Ascending aorta (tissue), 2 donors: ENCODE measurements at regions not wholly inside any gene's neighbourhood (a gene's known extent, or its start where the extent isn't known, plus 50 kb on each side); places are given as distances from the start of the nearest gene placed in this dataset.

Source experiments
- DNase-seq, 2 donors: peaks; one replicate each; pipeline ENCODE4 v3.0.0-alpha.2; 2019; ENCODE audit warnings: low spot score in 2 of 2
- H3K27ac ChIP-seq, 2 donors: fragments of 200-600 bp; sonication (generic); one replicate each; pipeline ENCODE4 v1.5.1; 2016 to 2017; ENCODE audit warnings: mild to moderate bottlenecking in 1 of 2
- H3K27me3 ChIP-seq: fragments of 200-600 bp; sonication (generic); one replicate; pipeline ENCODE4 v1.5.1; 2017
- H3K36me3 ChIP-seq, 2 donors: fragments of 200-600 bp; sonication (generic); one replicate each; pipeline ENCODE4 v1.5.1; 2016
- H3K4me1 ChIP-seq, 2 donors: fragments of 200-600 bp; sonication (generic); one replicate each; pipeline ENCODE4 v1.5.1; 2016 to 2017; ENCODE audit warnings: mild to moderate bottlenecking in 1 of 2
- H3K4me3 ChIP-seq, 2 donors: fragments of 200-600 bp; sonication (generic); one replicate each; pipeline ENCODE4 v1.5.1; 2016 to 2017; ENCODE audit warnings: mild to moderate bottlenecking in 1 of 2
- H3K9me3 ChIP-seq, 2 donors: fragments of 200-600 bp; sonication (generic); one replicate each; pipeline ENCODE4 v1.5.1; 2016
- intact Hi-C: fragments of 100-400 bp; cut with DNase I; formaldehyde crosslinking; loops from one replicate; pipeline ENCODE4 v1.15.1; 2023
- TF ChIP-seq, protein P1 (sequence below), 3 experiments: fragments of 200-600 bp in 2 of 3; fragments of 450-650 bp in 1 of 3; sonication (generic) in 2 of 3; IDR thresholded peaks; one replicate each; pipeline ENCODE4 v1.5.1; 2016 to 2019; ENCODE audit warnings: antibody characterized with exemption in 3 of 3, mild to moderate bottlenecking in 1 of 3, moderate library complexity in 1 of 3

DNA sequence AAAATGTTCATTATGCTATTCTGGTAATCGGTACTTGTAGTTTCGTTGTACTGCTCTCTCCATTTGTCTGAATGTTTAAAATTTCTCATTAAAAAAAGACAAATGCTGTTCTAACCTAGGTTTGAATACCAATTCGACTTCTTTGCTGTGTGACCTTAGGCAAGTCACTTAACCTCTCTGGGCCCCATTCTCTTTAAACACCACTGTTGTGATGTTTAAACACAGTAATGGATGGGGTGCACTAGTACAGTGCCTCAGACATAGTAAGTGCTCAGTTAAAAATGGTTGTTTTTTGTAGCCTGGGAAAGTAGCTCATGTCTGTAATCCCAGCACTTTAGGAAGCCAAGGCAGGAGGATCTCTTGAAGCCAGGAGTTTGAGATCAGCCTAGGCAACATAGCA lies 138.5 kb downstream of the MRPL14 start:
- H3K4me3 ChIP-seq: no peak overlapping the region
- intact Hi-C loops: no loop called here
- H3K27me3 ChIP-seq: no peaks in the 10 kb centered on the region
- H3K9me3 ChIP-seq: no peaks in the 10 kb centered on the region
- H3K4me1 ChIP-seq: peaks cover 6 to 19% of the 10 kb centered on the region in 2 donors
- TF ChIP-seq, protein P1, sequence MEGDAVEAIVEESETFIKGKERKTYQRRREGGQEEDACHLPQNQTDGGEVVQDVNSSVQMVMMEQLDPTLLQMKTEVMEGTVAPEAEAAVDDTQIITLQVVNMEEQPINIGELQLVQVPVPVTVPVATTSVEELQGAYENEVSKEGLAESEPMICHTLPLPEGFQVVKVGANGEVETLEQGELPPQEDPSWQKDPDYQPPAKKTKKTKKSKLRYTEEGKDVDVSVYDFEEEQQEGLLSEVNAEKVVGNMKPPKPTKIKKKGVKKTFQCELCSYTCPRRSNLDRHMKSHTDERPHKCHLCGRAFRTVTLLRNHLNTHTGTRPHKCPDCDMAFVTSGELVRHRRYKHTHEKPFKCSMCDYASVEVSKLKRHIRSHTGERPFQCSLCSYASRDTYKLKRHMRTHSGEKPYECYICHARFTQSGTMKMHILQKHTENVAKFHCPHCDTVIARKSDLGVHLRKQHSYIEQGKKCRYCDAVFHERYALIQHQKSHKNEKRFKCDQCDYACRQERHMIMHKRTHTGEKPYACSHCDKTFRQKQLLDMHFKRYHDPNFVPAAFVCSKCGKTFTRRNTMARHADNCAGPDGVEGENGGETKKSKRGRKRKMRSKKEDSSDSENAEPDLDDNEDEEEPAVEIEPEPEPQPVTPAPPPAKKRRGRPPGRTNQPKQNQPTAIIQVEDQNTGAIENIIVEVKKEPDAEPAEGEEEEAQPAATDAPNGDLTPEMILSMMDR (IDR thresholded peaks at IDR 0.05): no peak
- no peak overlapping the region for H3K27ac ChIP-seq
- no peaks in the 10 kb centered on the region for H3K36me3 ChIP-seq
- no peak for DNase-seq

- intact Hi-C loops: no loop called here
- H3K36me3 ChIP-seq: no peaks in the 10 kb centered on the region
- H3K27me3 ChIP-seq: no peaks in the 10 kb centered on the region
- H3K27ac ChIP-seq: no peak overlapping the region
- H3K9me3 ChIP-seq: no peaks in the 10 kb centered on the region
- DNase-seq: no peak
- peaks cover 6 to 14% of the 10 kb centered on the region in 2 donors for H3K4me1 ChIP-seq
- TF ChIP-seq, protein P1 (IDR thresholded peaks at IDR 0.05): no peak
- no peak overlapping the region for H3K4me3 ChIP-seq
Measured at GRCh38 chr6:43987838-43988439, 139.3 kb downstream of the MRPL14 start.

DNA sequence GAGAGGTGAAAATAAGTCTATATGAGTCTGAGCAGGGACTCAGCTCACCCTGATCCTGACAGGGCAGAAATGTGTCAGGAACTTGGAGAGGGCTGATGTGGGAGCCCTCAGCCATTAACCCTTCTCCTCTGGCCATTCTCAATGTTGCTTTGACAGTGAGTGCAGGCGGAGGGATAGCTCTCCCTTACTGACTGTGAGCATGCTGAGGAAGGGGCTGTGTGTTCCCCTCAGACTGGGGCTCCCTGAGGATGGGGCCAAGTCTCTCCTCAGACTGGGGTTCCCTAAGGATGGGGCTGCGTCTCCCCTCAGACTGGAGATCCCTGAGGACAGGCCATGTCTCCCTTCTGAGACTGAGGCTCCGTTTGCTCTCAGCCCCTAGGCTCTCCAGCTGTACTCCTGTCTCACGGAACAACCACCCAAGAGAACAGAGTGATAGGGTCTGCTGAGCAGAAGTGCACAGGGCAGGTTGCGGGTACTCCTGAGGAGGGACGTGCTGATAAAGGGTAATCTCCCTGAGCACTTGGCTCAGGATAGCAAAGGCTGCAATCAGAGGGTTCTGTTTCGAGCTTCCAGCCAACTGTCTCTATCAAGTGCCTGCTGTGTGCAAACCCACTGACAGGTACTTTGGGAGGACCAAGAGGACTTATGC lies 141.0 kb downstream of the MRPL14 start:
- no peak overlapping the region for H3K4me3 ChIP-seq
- intact Hi-C loops: no loop called here
- H3K4me1 ChIP-seq: peaks cover 3 to 14% of the 10 kb centered on the region in 2 donors
- H3K27me3 ChIP-seq: no peaks in the 10 kb centered on the region
- TF ChIP-seq, protein P1 (IDR thresholded peaks at IDR 0.05): no peak
- DNase-seq: no peak
- no peaks in the 10 kb centered on the region for H3K9me3 ChIP-seq
- H3K36me3 ChIP-seq: no peaks in the 10 kb centered on the region
- no peak overlapping the region for H3K27ac ChIP-seq

DNA sequence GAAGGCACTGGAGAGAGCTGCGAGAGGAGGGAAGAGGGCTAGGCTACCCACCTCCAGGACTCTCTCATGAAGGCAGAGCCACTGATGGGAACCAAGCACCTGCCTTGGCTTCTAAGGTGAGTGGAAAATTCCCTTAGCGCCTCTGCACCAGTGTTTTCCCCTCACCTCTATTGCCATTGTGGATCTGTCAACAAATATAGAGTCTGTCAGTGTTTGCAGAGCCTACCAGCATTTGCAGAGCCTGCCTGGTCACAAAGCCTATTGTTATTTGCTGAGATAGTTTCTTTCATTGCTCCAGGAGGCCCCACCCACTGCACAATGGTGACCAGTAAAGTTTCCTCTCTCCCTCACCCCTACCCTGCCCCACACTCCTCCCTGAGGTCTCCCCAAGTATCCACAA lies 141.9 kb downstream of the MRPL14 start:
- TF ChIP-seq, protein P1 (IDR thresholded peaks at IDR 0.05): no peak
- no peak for DNase-seq
- no peaks in the 10 kb centered on the region for H3K27me3 ChIP-seq
- peaks cover 3 to 9% of the 10 kb centered on the region in 2 donors for H3K4me1 ChIP-seq
- intact Hi-C loops: no loop called here
- H3K27ac ChIP-seq: no peak overlapping the region
- H3K9me3 ChIP-seq: no peaks in the 10 kb centered on the region
- H3K4me3 ChIP-seq: no peak overlapping the region
- H3K36me3 ChIP-seq: no peaks in the 10 kb centered on the region

- H3K27ac ChIP-seq: no peak overlapping the region
- intact Hi-C loops: no loop called here
- peak in 1 of 2 donors; percentile 67 for DNase-seq
- TF ChIP-seq, protein P1 (IDR thresholded peaks at IDR 0.05): no peak
- H3K27me3 ChIP-seq: no peaks in the 10 kb centered on the region
- H3K36me3 ChIP-seq: no peaks in the 10 kb centered on the region
- peaks cover 0 to 2% of the 10 kb centered on the region in 2 donors for H3K4me1 ChIP-seq
- H3K4me3 ChIP-seq: no peak overlapping the region
- H3K9me3 ChIP-seq: no peaks in the 10 kb centered on the region
Measured at GRCh38 chr6:43984442-43985321, 142.6 kb downstream of the MRPL14 start.
